Activated CD8-positive, alpha-beta memory T cell treated with anti-CD3 and anti-CD28 coated beads, Interleukin-2, amount 50 U/mL, for 24 hours (primary cell): ENCODE measurements at regions not wholly inside any gene's neighbourhood (a gene's known extent, or its start where the extent isn't known, plus 50 kb on each side); places are given as distances from the start of the nearest gene placed in this dataset.
"Not testable (repeated sequence)": the region's sequence is repeated elsewhere in the genome, so short reads cannot be mapped to it uniquely, and the experiment has no call there.

Experiments used
- DNase-seq: peaks from one replicate; pipeline ENCODE4 v3.0.0-alpha.2; 2020; ENCODE audit errors: extremely low read depth

DNA sequence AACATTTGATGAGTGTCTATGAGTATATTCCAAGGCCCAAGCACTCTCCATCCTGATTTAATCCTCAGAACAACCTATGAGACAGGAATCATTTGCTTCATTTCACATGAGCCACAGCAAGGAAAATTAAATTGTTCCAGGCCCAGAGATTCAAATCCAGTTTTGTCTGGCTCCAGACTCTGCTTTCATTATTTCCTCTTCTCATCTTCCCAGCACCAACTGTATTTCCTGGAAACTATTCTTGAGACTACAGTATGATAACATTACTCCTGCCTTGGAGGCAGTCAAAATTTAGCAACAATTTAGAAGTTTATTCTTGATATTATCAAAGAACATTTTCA is 194.5 kb downstream of the ZNF608 start:
- no peak for DNase-seq

- DNase-seq = no peak
These were observed 195.7 kb downstream of the ZNF608 start for GRCh38 chr5:124550731-124551130.

DNA sequence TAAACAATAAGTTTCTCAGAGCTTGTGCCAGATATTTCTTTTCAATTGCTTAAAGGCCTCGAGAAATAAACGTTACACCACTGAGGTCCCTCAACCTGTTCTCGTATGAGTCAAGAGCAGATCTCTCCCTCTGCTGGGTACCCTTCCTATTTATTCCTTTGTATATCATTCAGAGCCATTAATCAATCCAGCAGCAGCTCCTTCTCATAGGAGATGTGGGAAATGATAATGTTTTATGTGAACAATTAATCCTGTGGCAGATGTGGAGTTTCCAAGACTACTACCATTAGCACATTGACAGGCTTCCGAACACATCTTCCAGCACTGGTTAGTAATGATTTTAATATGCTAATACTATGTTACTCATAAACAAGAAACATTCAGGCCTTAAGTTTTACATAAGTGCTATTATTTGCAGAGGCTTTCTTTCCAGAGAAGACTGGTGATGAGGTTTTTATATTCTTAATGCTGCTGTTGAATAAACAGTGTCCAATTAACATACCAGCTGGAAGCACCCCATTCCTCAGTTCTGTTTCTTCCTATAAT is 196.5 kb downstream of the ZNF608 start:
- DNase-seq = no peak

- no peak for DNase-seq
These were observed 199.8 kb downstream of the ZNF608 start for GRCh38 chr5:124546643-124547042.

GRCh38 chr5:124544366-124545055 is 201.9 kb downstream of the ZNF608 start:
- no peak for DNase-seq

DNA sequence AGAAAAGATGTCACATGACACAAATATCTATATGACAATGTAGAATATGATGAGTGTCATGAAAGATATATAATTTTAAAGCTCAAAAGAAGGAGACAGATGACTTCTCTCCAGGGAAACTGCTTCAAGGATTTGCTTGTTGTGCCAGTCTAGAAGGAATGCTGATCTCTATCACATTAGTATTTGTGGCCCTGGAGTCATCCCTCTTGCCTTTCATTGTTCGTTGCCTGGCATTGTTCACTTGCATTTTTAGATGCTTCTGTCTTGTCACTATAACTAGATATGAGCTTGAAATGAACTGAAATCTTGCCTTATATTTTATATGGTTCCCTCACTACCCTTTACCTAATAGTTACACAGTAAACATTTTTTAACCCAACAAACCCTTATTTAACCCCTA is 207.5 kb downstream of the ZNF608 start:
- no peak for DNase-seq

DNA sequence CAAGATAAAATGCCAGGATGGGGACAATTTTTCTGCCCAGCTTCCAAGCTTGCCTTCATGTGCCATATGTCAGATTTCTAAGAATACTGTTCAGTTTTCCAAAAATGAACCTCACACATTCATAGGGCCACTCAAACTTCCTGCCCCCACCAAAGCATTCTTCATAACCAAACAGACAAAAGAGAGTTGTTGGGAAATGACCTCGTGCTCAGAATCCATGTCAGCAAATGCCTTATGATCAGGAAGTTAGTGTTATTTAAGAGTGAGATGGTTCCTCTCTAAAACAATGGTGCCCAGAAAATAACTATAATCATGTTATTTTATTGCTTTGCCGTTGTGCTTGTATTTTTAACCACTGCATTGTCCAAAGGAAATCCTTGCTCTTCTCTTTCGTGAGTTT is 208.2 kb downstream of the ZNF608 start:
- DNase-seq = no peak

GRCh38 chr5:124537522-124537921 is 208.9 kb downstream of the ZNF608 start:
- no peak for DNase-seq

DNA sequence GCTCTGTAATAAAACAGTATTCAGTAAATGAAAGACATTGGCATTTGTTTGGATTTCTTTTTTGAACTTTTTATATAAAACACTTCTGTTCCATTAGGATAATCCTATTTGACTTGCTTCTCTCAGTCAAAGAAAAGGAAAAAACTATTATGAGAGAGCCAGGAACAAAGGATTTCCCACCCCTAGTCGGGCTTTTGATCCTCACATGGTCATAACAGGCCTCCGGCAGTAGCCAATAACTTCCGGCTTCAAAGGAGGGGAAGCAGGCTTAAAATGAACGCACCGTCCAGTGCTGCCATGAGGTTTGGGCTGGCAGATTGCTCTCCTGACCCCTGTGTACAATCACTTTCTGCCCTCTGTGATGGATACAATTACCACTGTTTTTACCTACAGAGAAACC is 209.3 kb downstream of the ZNF608 start:
- DNase-seq = no peak

GRCh38 chr5:124536333-124536732 is 210.1 kb downstream of the ZNF608 start:
- DNase-seq = no peak

- no peak for DNase-seq
These were observed 215.5 kb downstream of the ZNF608 start for GRCh38 chr5:124530916-124531315.

GRCh38 chr5:124528838-124529237 is 217.6 kb downstream of the ZNF608 start:
- DNase-seq = no peak

DNA sequence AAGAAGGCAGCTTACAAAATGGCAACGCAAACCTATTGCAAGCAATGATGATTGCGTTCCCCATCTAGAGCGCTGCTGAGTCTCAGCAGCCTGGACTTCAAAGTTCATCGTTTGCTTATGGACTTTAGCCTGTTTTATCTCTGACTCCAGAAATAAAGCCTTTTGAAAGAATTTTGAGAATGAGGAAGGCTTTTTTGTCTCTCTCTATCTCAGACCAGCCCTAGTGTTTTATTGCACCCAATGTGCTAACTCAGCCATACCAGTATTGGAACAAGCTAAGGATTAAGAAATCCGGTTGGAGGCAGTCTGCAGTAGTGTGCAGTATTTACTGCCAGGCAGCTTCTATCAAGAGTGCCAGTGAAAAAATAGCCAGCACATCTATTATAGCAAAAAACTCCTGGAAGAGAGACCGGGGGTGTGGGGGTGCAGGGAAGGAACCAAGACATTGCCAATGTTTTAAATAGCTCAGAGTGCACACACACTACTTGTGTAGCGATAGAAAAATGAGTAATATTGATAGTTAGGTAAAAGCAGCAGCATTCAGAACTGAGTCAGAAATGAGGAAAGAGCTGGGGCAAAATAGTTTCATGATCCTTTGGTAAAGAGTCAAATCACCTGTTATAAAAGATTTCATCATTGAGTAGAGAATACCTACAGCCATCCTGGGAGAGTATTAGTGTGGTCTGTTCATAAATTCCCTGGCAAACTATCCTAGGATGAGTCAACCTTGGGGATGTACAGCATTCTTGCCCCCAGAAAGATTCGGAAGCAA is 219.0 kb downstream of the ZNF608 start:
- DNase-seq = no peak

DNA sequence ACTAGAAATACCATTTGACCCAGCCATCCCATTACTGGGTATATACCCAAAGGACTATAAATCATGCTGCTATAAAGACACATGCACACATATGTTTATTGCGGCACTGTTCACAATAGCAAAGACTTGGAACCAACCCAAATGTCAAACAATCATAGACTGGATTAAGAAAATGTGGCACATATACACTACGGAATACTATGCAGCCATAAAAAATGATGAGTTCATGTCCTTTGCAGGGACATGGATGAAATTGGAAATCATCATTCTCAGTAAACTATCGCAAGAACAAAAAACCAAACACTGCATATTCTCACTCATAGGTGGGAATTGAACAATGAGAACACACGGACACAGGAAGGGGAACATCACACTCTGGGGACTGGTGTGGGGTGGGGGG is 220.4 kb downstream of the ZNF608 start:
- DNase-seq = not testable (repeated sequence)

DNA sequence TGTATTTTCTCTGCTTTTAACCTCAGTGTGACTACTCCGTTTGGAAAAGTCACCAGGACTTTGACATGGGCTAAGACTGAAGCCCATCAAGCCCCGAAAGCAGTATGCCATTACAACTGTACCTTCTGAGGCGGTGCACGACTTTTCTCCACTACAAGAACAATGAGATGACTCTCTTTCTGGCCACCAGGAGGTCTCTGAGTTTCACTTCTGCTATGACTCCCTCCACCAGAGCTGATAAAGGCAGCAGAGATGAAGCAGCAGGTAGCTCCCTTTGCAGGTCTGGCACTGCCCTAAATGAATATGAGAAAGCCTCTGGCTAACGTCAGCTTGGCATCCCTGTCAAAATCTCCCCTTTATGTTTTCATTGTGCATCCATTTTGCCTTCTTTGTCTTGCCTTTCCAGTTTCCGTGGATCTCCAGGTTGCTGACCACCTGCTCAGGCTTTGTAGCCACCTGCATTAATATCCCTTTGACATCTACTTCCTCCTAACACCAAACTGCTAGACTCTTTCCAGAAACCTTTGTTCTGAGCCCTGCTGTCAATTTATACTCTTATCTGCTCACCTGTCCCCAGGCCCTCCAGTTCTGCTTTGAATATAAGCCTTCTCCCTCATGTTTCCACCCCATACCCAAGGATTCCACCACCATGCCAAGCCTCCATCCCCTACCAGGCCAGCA is 221.7 kb downstream of the ZNF608 start:
- no peak for DNase-seq

- DNase-seq = no peak
These were observed 222.5 kb downstream of the ZNF608 start for GRCh38 chr5:124523897-124524296.

- no peak for DNase-seq
These were observed 223.4 kb downstream of the ZNF608 start for GRCh38 chr5:124522992-124523391.

- DNase-seq = no peak
These were observed 224.8 kb downstream of the ZNF608 start for GRCh38 chr5:124521461-124522230.

- DNase-seq = no peak
These were observed 227.0 kb downstream of the ZNF608 start for GRCh38 chr5:124519396-124519795.

GRCh38 chr5:124516567-124516966 is 229.9 kb downstream of the ZNF608 start:
- DNase-seq = no peak

DNA sequence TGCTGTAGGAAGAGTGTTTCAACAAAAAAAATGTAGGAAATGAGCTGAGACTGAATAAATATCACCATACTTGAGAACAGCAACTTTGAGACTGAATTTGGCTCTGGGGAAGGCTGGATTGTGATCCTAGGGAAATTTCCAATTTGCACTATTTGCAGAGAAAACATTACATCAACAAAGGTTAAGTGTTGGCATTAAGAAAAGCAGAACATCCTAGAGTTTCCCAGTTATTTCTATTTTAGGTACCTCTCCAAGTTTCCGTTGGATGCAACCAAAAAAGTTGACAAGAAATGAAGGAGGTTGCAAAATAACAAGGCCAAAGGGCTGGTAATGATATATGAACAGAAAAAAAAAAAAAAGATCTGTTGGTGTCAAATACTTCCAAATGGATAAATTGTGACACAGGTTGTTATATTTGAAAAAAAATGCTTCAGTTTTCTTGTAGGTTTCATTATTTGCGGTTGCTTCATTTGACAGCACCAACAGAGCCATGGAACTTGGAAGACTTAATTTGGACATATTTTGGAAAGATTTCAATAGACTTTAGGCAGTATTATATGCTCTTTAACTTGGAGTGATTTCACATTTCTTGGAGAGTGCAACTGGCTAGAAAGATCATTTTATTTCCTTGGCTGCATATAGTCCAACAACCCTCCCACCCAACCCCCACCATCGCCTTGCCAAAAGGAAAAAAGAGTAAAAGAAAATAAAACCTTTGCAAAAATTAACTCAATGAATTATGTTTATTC is 230.8 kb downstream of the ZNF608 start:
- DNase-seq = no peak
